Hypothalamus (tissue), 51 donors: ENCODE measurements at regions not wholly inside any gene's neighbourhood (a gene's known extent, or its start where the extent isn't known, plus 50 kb on each side); places are given as distances from the start of the nearest gene placed in this dataset.

Experiments
- DNase-seq, 51 donors: peaks; one replicate each; lab custom pipeline; 2025; lab: John Stamatoyannopoulos, UW

GRCh38 chr2:76274160-76274559, 563.4 kb upstream of the GCFC2 start:
- no peak for DNase-seq

GRCh38 chr2:76270096-76270710, 559.5 kb upstream of the GCFC2 start:
- DNase-seq: no peak

- DNase-seq: no peak
These were observed 558.3 kb upstream of the GCFC2 start for GRCh38 chr2:76268902-76269620.

GRCh38 chr2:76268484-76268883, 557.8 kb upstream of the GCFC2 start:
- no peak for DNase-seq

GRCh38 chr2:76257802-76258201, 547.1 kb upstream of the GCFC2 start:
- no peak for DNase-seq

DNA sequence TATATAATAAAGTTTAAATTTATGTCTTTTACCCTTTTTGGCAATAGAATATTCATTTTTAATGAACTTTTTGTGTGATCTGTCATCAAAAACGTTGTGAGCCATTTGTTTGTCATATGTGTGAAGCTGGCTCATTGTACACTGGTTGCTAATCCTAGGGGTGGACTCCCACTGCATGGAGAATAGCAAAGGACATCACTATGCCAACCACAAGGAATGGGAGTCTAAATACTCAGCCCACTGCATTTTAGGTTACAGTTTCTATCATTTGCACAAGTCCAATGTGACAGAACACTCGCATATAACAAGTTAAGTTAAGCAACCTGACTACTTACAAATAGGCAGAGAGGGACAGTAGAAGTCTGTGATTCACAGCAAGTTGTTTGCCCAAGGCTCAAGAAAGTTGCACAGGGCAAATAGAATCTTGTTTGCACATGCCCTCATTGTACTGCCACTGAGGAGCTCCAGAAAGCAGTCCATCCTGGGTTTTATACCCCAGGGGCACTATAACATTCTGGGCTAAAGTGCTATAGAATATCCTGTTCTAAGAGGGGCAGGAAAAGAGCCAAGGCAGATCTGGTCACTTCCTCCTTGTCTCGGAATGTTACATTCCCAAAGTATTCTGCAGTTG, 545.9 kb upstream of the GCFC2 start:
- DNase-seq: no peak

DNA sequence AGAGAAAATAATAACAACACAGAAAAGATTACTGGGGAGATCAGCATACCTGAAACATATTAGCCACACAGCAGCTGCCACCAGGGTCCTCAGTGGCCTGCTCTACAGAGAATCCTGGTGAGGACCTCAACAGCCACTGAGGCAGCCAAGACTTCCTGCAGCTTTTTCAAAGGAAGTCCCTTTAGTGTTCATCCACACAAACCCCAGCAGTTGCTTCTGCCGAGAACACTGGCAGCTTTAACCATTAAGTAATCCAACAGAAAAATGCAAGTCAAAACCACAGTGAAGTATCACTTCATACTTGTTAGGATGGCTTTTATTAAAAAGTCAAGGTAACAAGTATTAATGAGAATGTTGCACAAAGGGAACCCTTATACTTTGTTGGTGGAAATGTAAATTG, 542.0 kb upstream of the GCFC2 start:
- no peak for DNase-seq

DNA sequence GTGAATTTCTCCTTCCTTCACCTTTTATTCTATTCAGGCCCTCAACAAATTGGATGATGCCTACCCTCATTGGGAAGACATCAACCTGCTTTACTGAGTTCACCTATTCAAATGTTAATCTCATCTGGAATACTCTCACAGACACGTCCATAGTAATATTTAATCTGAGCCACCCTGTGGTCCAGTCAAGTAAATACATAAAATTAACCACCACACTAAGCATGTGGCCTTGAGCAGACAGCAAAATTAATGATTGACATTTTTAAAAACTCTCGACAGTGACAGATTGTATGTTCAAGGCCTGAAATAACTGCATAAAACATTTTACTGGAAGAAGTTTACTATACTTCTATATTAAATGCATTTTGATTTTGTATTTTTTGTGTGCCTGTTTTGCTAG, 540.6 kb upstream of the GCFC2 start:
- no peak for DNase-seq

GRCh38 chr2:76247006-76247405, 536.3 kb upstream of the GCFC2 start:
- DNase-seq: no peak

DNA sequence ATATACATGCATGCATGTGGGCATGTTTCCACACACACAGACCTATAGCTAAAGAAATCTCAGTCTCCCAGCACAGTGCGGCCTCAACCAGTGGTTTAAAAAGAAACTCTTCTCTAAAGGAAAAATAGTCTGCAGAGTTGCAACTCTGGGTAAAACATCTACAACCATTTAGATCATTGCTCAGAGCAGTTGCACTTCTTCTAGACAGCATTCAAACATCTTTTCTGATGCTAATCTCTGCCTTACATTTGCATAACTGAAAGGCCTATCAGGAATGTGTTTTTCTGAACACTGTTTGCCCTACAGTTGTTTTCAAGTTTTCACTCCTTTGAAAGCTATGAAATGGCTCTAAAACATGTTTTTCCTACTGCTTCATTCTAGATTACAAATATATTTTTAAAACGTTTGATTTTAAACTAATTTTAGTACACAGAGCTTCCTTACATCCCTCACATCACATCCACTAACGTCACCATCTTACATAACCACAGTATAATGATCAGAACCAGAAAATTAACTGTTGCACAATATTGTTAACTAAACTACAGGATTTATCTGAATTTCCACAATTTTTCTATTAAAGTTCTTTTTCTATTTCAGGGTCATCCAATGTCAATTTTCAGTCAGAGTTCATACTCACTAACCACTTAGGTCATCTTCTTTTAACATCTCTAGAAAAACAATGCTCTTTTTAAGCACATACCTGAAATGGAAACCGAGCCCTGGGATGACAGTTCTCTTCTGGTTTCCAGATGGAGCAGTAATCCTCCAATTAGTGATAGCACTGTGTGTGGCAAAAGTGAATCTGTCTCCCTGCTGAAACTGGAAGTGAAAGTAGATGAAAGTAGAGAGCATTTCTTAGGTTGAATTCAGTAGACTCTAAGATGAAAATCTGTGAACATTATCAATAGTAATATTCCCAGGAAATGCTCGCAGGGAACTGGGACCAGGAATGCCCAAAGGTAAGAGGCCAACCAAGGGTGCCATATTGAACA, 501.6 kb upstream of the GCFC2 start:
- DNase-seq: no peak

DNA sequence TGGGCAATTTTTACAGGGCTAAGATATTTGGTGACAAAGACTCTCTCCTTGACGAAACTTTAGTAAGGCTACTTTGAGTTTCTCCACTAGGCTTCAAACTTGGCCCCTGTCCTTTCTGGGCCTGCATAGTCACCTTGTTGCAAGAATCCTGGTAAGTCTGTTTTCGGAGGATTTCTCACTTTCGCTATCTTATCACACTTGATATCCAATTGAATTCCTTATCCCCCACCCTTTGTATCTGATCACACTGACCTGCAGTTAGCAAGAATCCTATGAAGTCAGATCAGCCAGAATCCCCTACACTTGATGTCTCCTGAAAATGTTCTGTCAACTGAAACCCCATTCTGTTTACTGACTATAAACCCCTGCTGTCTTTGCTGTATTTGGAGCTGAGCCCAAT, 499.8 kb upstream of the GCFC2 start:
- no peak for DNase-seq

DNA sequence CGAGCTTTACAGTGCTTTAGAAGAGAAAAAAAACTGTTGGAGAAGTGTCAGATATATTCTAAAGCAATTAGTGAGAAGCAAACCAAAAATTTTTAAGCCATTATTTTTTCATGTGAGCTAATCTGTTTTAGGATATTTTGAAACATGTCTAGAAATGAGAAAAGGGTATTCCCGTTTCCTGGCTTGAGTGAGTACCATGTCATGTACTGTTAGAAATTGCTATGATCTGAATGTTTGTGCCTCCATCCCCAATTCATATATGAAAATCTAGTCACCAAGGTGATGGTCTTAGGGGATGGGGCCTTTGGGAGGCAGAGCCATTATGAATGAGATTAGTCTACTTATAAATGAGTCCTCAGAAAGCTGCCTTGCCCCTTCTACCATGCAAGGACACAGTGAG, 493.3 kb upstream of the GCFC2 start:
- no peak for DNase-seq

- no peak for DNase-seq
These were observed 492.2 kb upstream of the GCFC2 start for GRCh38 chr2:76202866-76203265.

GRCh38 chr2:76197842-76198448, 487.2 kb upstream of the GCFC2 start:
- peak in 18 of 51 donors; percentile 0 to 49 (median 12) for DNase-seq

DNA sequence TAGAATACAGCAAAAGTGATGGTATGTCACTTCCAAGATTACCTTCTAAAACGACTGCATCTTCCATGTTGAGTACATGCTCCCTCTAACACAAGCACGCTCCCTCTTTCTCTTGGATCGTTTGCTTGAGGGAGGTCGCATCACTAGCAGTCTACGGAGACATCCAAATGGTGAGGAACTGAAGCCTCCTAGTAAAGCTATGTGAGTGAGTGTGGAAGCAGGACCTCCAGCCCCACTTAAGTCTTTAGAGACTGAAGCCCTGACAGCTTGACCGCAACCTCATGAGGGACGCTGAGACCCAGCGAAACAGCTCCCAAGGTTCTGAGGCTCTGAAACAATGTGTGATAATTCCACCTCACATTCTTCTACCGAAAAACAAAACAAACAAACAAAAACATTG, 486.7 kb upstream of the GCFC2 start:
- DNase-seq: no peak

GRCh38 chr2:76194031-76194775, 483.5 kb upstream of the GCFC2 start:
- DNase-seq: no peak

- DNase-seq: no peak
These were observed 482.4 kb upstream of the GCFC2 start for GRCh38 chr2:76193089-76193488.

- no peak for DNase-seq
These were observed 477.8 kb upstream of the GCFC2 start for GRCh38 chr2:76188334-76189008.

DNA sequence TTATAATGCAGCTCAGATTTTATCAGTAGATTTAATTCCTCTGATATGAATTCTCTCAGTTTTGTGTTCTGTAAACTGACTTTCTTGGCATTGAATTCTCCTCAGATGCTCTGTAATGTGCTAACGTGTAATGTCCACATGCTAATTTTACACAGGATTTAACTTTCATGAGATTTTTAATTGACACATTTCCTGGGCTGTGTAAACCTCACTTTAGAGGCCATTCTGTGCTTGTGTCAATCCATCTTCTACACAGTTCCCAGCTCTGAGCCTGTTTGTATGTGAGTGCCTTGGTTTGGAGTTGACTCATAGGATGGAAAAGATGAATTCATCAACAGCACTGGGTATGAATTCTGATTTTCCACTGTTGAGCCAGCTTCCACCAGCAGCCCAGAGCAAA, 476.7 kb upstream of the GCFC2 start:
- DNase-seq: no peak
